ENCODE measurements at regions not wholly inside any gene's neighbourhood (a gene's known extent, or its start where the extent isn't known, plus 50 kb on each side); places are given as distances from the start of the nearest gene placed in this dataset.

GRCh38 chr5:74179179-74179578, 461.3 kb downstream of the ENC1 start:
- H3K36me3 Mint-ChIP-seq (ENCODE audit: insufficient read depth, unreplicated experiment) = no peaks in the 10 kb centered on the region
- Histone ChIP-seq H3K4me1 (peaks cover 18% of the 10 kb centered on the region), H3K27me3 (replicated peaks; ENCODE audit: control insufficient read depth, insufficient read depth, low read length) (no peaks in the 10 kb centered on the region), H3K4me3 (ENCODE audit: low read depth, low read length) (no peak overlapping the region), H3K9me3 (no peaks in the 10 kb centered on the region), H3K36me3 (ENCODE audit: control insufficient read depth, insufficient read depth, low read length) (no peaks in the 10 kb centered on the region)
- intact Hi-C loops (cut with micrococcal nuclease; ENCODE audit: unreplicated experiment) = no loop called here
- no peak overlapping the region for H3K4me3 Mint-ChIP-seq (ENCODE audit: unreplicated experiment)
- no peaks in the 10 kb centered on the region for H3K4me1 Mint-ChIP-seq (ENCODE audit: low read depth, unreplicated experiment)
- H3K27ac Mint-ChIP-seq (ENCODE audit: unreplicated experiment) = no peak overlapping the region
- no peaks in the 10 kb centered on the region for H3K27me3 Mint-ChIP-seq (ENCODE audit: insufficient read depth, unreplicated experiment)
- H3K9me3 Mint-ChIP-seq (ENCODE audit: unreplicated experiment) = no peaks in the 10 kb centered on the region
- no peak for DNase-seq
- BruUV-seq (replicated peaks) = no TSS peak
- CTCF ChIA-PET = no interaction called here
- no peak for TF ChIP-seq CTCF (IDR thresholded peaks at IDR 0.05; ENCODE audit: insufficient read depth in 1 of 2, low read depth in 1 of 2, low read length in 1 of 2, severe bottlenecking in 1 of 2, unreplicated experiment in 1 of 2)
- POLR2A ChIA-PET = no interaction called here

- H3K4me3 Mint-ChIP-seq (ENCODE audit: unreplicated experiment) = no peak overlapping the region
- DNase-seq = no peak
- ChIA-PET POLR2A (no interaction called here), CTCF (no interaction called here)
- Histone ChIP-seq H3K27me3 (replicated peaks; ENCODE audit: control insufficient read depth, insufficient read depth, low read length) (no peaks in the 10 kb centered on the region), H3K4me3 (ENCODE audit: low read depth, low read length) (no peak overlapping the region), H3K4me1 (peaks cover 18% of the 10 kb centered on the region), H3K9me3 (no peaks in the 10 kb centered on the region), H3K36me3 (ENCODE audit: control insufficient read depth, insufficient read depth, low read length) (no peaks in the 10 kb centered on the region)
- no peaks in the 10 kb centered on the region for H3K9me3 Mint-ChIP-seq (ENCODE audit: unreplicated experiment)
- H3K27ac Mint-ChIP-seq (ENCODE audit: unreplicated experiment) = no peak overlapping the region
- TF ChIP-seq CTCF (IDR thresholded peaks at IDR 0.05; ENCODE audit: insufficient read depth in 1 of 2, low read depth in 1 of 2, low read length in 1 of 2, severe bottlenecking in 1 of 2, unreplicated experiment in 1 of 2) = no peak
- H3K4me1 Mint-ChIP-seq (ENCODE audit: low read depth, unreplicated experiment) = peaks cover 9% of the 10 kb centered on the region
- H3K27me3 Mint-ChIP-seq (ENCODE audit: insufficient read depth, unreplicated experiment) = no peaks in the 10 kb centered on the region
- H3K36me3 Mint-ChIP-seq (ENCODE audit: insufficient read depth, unreplicated experiment) = no peaks in the 10 kb centered on the region
- BruUV-seq (replicated peaks) = no TSS peak
- intact Hi-C loops (cut with micrococcal nuclease; ENCODE audit: unreplicated experiment) = no loop called here
These were observed 462.6 kb downstream of the ENC1 start for GRCh38 chr5:74177961-74178360.

- POLR2A ChIA-PET = no interaction called here
- Mint-ChIP-seq H3K27me3 (ENCODE audit: insufficient read depth, unreplicated experiment) (no peaks in the 10 kb centered on the region), H3K4me1 (ENCODE audit: low read depth, unreplicated experiment) (peaks cover 11% of the 10 kb centered on the region), H3K27ac (ENCODE audit: unreplicated experiment) (no peak overlapping the region), H3K36me3 (ENCODE audit: insufficient read depth, unreplicated experiment) (no peaks in the 10 kb centered on the region), H3K4me3 (ENCODE audit: unreplicated experiment) (no peak overlapping the region), H3K9me3 (ENCODE audit: unreplicated experiment) (no peaks in the 10 kb centered on the region)
- H3K36me3 ChIP-seq (ENCODE audit: control insufficient read depth, insufficient read depth, low read length) = no peaks in the 10 kb centered on the region
- no peaks in the 10 kb centered on the region for H3K9me3 ChIP-seq
- intact Hi-C loops (cut with micrococcal nuclease; ENCODE audit: unreplicated experiment) = no loop called here
- peaks cover 4% of the 10 kb centered on the region for H3K4me1 ChIP-seq
- H3K27me3 ChIP-seq (replicated peaks; ENCODE audit: control insufficient read depth, insufficient read depth, low read length) = no peaks in the 10 kb centered on the region
- no peak for TF ChIP-seq CTCF (IDR thresholded peaks at IDR 0.05; ENCODE audit: insufficient read depth in 1 of 2, low read depth in 1 of 2, low read length in 1 of 2, severe bottlenecking in 1 of 2, unreplicated experiment in 1 of 2)
- DNase-seq = no peak
- BruUV-seq (replicated peaks) = no TSS peak
- H3K4me3 ChIP-seq (ENCODE audit: low read depth, low read length) = no peak overlapping the region
- CTCF ChIA-PET = no interaction called here
These were observed 466.2 kb downstream of the ENC1 start for GRCh38 chr5:74174366-74174765.
